ENCODE measurements at regions not wholly inside any gene's neighbourhood (a gene's known extent, or its start where the extent isn't known, plus 50 kb on each side); places are given as distances from the start of the nearest gene placed in this dataset.

DNA sequence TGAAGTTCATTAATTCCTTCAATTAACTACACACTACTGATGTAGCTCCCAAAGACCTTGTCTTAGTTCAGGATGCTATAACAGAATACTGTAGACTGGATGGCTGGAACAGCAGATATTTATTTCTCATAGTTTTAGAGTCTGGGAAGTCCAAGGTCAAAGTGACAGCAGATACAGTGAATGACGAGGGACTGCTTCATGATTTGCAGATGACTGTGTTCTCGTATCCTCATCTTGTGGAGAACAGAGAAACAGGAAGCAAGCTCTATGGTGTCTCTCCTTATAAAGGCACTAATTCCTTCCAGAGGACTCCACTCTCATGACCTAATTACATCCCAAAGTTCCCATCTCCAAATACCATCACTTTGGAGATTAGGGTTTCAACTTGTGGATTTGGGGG is 65.6 kb upstream of the MAP1B start:
- Histone ChIP-seq H3K9me3 (ENCODE audit: control insufficient read depth in 3 of 3, low read length in 3 of 3) (no peaks in the 10 kb centered on the region), H3K27ac (ENCODE audit: low read depth, low read length) (no peak overlapping the region), H3K4me3 (ENCODE audit: low read length in 3 of 3) (no peak overlapping the region), H3K4me1 (ENCODE audit: control insufficient read depth in 3 of 3, insufficient read depth in 3 of 3, low read length in 3 of 3) (no peaks in the 10 kb centered on the region), H3K27me3 (ENCODE audit: control insufficient read depth in 3 of 3, insufficient read depth in 3 of 3, low read length in 3 of 3) (no peaks in the 10 kb centered on the region), H3K9ac (ENCODE audit: low read depth in 1 of 3, low read length in 3 of 3) (no peak overlapping the region), H3K36me3 (ENCODE audit: control insufficient read depth in 3 of 3, insufficient read depth in 3 of 3, low read length in 3 of 3) (no peaks in the 10 kb centered on the region)

DNA sequence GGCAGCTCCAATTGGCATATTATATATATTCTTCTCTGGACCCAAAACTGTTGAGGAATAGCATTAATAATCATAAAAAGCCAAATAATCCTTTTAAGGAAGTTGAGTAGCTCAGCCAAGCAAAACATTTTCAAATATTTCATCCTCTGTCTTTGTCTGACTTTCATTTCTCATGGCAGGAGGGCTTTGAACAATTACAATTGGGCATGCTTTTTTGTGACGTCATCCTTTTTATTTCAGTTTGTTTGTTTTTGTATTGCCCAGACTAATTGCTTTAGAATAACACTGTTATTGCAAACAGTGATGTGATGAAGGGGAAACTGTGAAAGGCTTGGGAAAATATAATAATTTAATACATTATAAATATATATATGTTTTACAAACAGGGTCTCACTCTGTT is 65.2 kb upstream of the MAP1B start:
- Histone ChIP-seq H3K4me3 (ENCODE audit: low read length in 3 of 3) (no peak overlapping the region), H3K4me1 (ENCODE audit: control insufficient read depth in 3 of 3, insufficient read depth in 3 of 3, low read length in 3 of 3) (no peaks in the 10 kb centered on the region), H3K9me3 (ENCODE audit: control insufficient read depth in 3 of 3, low read length in 3 of 3) (peaks cover 0 to 2% (median 0%) of the 10 kb centered on the region in 3 donors), H3K9ac (ENCODE audit: low read depth in 1 of 3, low read length in 3 of 3) (no peak overlapping the region), H3K27me3 (ENCODE audit: control insufficient read depth in 3 of 3, insufficient read depth in 3 of 3, low read length in 3 of 3) (no peaks in the 10 kb centered on the region), H3K36me3 (ENCODE audit: control insufficient read depth in 3 of 3, insufficient read depth in 3 of 3, low read length in 3 of 3) (no peaks in the 10 kb centered on the region), H3K27ac (ENCODE audit: low read depth, low read length) (no peak overlapping the region)

DNA sequence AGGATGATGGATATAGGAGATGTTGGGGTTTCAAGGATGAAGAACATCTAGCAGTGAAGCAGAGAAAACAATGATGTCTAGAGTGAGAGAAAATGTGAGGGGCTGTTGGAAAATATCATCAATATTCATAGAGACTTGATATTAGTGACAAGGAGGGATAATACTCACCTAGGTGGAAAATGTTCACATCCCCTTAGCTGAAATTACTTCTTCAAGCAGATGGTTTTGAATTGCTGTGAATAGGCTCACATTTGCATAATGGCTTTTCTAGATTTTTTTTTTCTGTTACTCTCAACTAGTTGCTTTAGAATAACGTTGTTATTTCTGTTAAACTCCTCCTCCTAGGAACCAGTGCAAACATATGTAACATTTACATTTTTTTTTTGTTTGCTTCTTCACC is 61.6 kb upstream of the MAP1B start:
- no peaks in the 10 kb centered on the region for H3K27me3 ChIP-seq (ENCODE audit: control insufficient read depth in 3 of 3, insufficient read depth in 3 of 3, low read length in 3 of 3)
- no peak overlapping the region for H3K27ac ChIP-seq (ENCODE audit: low read depth, low read length)
- H3K36me3 ChIP-seq (ENCODE audit: control insufficient read depth in 3 of 3, insufficient read depth in 3 of 3, low read length in 3 of 3): no peaks in the 10 kb centered on the region
- H3K4me1 ChIP-seq (ENCODE audit: control insufficient read depth in 3 of 3, insufficient read depth in 3 of 3, low read length in 3 of 3): no peaks in the 10 kb centered on the region
- H3K9me3 ChIP-seq (ENCODE audit: control insufficient read depth in 3 of 3, low read length in 3 of 3): peaks cover 0 to 4% (median 4%) of the 10 kb centered on the region in 3 donors
- no peak overlapping the region for H3K4me3 ChIP-seq (ENCODE audit: low read length in 3 of 3)
- no peak overlapping the region for H3K9ac ChIP-seq (ENCODE audit: low read depth in 1 of 3, low read length in 3 of 3)

DNA sequence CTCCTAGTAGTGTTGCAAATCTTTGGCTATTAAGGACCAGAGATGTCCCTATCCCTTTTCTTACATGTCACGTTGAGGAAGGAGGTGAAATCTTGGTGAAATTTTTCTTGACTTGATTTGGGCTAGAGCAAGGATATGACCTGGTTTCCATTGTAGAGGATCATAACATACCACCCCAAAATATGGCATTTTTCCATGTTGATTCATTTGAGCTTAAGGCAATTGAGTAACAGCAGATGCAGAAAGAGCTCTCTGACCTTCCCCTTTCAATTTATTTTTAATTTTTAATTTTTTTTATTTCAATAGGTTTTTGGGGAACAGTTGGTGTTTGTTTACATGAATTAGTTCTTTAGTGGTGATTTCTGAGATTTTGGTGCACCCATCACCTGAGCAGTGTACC is 61.2 kb upstream of the MAP1B start:
- no peaks in the 10 kb centered on the region for H3K27me3 ChIP-seq (ENCODE audit: control insufficient read depth in 3 of 3, insufficient read depth in 3 of 3, low read length in 3 of 3)
- peaks cover 0 to 4% (median 4%) of the 10 kb centered on the region in 3 donors for H3K9me3 ChIP-seq (ENCODE audit: control insufficient read depth in 3 of 3, low read length in 3 of 3)
- no peak overlapping the region for H3K27ac ChIP-seq (ENCODE audit: low read depth, low read length)
- no peaks in the 10 kb centered on the region for H3K36me3 ChIP-seq (ENCODE audit: control insufficient read depth in 3 of 3, insufficient read depth in 3 of 3, low read length in 3 of 3)
- no peak overlapping the region for H3K9ac ChIP-seq (ENCODE audit: low read depth in 1 of 3, low read length in 3 of 3)
- H3K4me3 ChIP-seq (ENCODE audit: low read length in 3 of 3): no peak overlapping the region
- no peaks in the 10 kb centered on the region for H3K4me1 ChIP-seq (ENCODE audit: control insufficient read depth in 3 of 3, insufficient read depth in 3 of 3, low read length in 3 of 3)

DNA sequence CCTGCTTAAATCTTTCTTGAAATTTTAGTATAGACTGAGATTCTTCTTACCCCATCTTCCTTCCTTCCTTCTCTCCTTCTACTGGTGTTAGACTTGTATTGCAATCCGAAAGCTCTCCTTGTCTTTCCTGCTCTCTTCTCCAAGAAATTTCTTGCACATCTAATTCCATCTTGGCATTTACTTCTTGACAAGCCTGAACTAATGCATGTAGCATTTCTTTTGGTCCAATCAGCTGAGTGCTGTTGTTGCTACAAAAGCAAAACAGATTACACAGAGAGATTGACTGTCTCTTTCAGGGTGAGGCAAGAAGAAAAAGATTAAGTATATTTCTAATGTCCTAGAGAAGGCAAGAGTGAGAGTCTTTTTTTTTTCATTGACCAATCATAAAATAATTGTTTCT is 51.6 kb upstream of the MAP1B start:
- H3K4me1 ChIP-seq (ENCODE audit: control insufficient read depth in 3 of 3, insufficient read depth in 3 of 3, low read length in 3 of 3): no peaks in the 10 kb centered on the region
- no peak overlapping the region for H3K4me3 ChIP-seq (ENCODE audit: low read length in 3 of 3)
- peaks cover 0 to 9% (median 4%) of the 10 kb centered on the region in 3 donors for H3K27me3 ChIP-seq (ENCODE audit: control insufficient read depth in 3 of 3, insufficient read depth in 3 of 3, low read length in 3 of 3)
- H3K27ac ChIP-seq (ENCODE audit: low read depth, low read length): no peak overlapping the region
- no peak overlapping the region for H3K9ac ChIP-seq (ENCODE audit: low read depth in 1 of 3, low read length in 3 of 3)
- H3K36me3 ChIP-seq (ENCODE audit: control insufficient read depth in 3 of 3, insufficient read depth in 3 of 3, low read length in 3 of 3): no peaks in the 10 kb centered on the region
- H3K9me3 ChIP-seq (ENCODE audit: control insufficient read depth in 3 of 3, low read length in 3 of 3): peaks cover 0 to 2% (median 0%) of the 10 kb centered on the region in 3 donors
